ENCODE measurements at regions not wholly inside any gene's neighbourhood (a gene's known extent, or its start where the extent isn't known, plus 50 kb on each side); places are given as distances from the start of the nearest gene placed in this dataset.
"Not testable (repeated sequence)": the region's sequence is repeated elsewhere in the genome, so short reads cannot be mapped to it uniquely, and the experiment has no call there.

DNA sequence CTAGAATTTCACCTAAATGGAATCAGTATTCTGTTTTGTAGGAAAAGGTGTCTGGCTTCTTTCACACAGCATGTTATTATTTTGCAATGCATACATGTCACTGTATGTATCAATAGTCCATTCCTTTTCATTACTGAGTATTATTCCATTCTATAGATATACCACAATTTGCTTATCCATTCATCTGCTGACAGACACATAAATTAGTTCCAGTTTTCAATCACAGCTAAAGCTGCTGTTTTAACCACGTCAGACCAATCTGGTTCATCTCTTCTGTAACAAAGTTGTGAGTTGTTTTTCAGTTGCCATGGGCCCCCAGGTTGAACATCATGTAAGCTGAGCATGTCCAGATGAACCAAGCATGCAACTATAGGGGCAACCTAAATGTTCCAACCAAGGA lies 282.1 kb upstream of the MKLN1 start:
- DNase-seq (ENCODE audit: low read depth, low spot score) = no peak

DNA sequence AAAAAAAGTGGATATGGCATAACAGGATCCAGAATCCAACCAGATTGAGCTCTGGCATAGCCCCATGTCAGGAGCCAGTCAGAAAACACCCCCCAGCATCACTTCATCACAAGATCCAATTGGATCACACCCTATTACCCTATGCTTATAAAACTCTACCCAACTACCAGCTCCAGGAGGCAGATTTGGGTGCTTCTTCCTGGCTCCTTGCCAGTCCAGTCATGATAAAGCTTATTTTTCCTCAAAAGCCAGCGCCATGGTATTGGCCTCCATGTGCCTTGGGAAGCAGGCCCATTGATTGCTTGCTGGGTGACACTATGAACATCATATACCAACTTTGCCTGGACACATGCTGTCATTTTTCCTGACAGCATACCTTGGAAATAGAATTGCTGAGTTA lies 281.4 kb upstream of the MKLN1 start:
- no peak for DNase-seq (ENCODE audit: low read depth, low spot score)

DNA sequence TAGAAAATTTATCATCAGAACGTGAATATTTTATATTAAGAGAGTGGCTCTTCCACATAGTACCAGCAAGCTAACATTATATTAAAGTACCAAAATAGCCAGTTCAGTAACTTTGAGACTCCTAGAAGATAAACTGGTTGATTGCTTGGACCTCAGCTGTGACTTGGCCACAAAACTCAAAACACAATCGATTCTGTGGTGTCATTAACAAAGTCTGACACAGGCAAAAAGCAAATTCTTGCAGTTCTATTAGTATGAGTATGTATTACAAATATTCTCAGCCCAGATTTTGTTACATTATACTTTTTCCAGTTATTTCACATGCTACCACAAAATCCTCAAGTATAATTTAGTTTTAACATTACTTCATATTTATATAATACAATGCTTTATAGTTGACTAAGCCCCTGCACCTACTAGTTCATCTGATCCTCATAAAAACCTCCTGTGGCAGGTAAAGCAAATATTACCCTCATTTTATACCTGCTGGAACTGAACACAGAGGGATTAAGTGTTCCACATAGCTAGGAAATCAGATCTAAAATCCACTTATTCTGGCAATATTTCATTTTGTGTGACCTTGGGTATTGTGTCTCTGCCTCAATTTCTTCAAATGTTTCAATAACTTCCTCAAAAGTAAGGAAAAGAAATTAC lies 279.9 kb upstream of the MKLN1 start:
- DNase-seq (ENCODE audit: low read depth, low spot score) = no peak

DNA sequence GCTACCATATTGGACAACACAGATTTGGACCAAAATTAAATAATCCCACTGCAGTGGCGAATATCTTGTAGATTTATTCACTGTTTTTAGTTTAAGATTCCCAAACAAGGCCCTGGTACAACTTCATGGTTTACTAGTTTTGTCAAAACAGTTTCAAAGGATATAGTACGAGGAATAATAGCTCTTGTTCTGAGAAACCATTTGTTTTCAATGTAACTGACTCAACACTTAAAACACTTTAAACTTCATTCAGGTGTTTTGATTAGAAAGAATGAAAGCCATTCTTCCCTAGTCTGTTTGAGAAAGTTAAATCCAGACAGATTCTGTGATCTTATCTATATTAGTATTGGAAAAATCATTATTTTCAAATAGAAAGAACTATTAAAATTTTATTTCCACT lies 276.4 kb upstream of the MKLN1 start:
- no peak for DNase-seq (ENCODE audit: low read depth, low spot score)

DNA sequence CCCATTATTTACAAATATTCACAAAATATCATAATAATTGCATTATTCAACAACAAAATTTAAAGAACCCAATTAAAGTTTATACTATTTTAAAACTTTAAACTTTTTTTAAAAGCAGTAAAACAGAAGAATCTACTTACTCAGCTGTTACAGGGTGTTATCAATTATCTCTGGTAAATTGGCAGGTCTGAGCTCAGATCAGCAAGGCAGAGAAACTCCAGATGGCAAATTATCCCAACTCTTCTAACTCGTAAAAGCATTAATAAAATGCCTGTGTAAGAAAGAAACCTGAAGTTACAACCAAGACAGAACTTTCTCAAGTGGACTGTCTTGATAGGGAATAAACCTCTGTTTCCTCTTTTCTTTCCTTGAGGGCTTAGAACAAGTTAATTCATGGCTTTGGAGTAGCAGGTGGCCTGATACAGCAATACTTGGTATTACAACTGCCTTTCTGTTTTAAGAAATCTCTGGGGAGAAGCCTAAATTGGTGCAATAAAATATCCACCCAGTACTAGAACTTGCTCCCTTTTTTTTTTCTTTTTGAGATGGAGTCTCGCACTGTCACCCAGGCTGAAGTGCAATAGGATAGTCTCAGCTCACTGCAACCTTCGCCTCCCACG lies 275.3 kb upstream of the MKLN1 start:
- DNase-seq (ENCODE audit: low read depth, low spot score) = no peak

DNA sequence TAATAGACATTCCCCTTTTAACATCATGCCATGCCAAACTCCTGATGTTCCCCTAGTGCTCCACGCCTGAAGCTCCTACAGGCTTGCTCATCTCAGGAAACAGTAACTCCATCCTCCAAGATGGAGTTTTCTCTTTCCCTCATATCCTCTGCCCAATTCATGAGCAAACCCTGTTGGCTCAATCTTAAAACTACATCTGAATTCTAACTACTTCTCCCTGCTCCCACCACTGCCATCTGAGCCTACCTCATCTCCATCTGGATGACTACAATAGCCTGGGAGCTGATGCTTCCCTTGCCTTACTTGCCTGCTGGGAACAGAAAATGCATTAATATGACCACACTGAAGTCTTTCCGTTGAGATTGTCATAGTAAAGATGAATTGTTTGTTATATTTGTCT lies 271.7 kb upstream of the MKLN1 start:
- DNase-seq (ENCODE audit: low read depth, low spot score) = no peak

DNA sequence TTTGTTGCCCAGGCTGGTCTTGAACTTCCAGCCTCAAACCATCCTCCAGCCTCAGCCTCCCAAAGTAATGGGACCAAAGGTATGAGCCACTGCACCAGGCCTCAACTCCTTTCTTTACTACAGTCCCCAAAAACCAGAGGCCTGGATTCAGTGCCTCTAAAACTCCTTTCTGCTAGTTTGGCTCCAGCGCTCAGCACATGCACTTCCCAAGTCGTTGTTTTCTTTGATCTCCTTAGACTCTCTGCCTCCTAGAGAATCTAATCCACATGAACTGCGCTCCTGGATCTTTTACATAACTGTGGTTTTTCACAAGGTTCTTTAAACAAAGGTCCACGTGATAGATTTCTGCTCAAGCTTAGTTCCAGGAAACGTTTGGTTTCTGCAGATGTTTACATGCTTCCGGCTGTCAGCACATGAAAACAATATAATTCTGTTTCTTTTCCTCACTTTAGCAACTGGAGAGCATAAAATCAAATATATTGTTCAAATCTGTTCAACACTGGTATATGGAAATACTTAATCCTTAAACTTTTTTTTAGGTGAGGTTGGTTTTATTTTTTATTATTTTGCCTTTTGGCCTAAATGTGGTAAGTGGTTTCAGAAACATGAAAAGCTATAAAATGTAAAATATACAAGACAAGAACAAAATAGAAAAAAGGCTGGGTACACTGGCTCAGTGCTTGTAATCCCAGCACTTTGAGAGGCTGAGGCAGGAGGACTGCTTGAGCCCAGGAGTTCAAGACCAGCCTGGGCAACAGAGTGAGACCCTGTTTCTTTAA lies 270.5 kb upstream of the MKLN1 start:
- peak; percentile 77 for DNase-seq (ENCODE audit: low read depth, low spot score)

DNA sequence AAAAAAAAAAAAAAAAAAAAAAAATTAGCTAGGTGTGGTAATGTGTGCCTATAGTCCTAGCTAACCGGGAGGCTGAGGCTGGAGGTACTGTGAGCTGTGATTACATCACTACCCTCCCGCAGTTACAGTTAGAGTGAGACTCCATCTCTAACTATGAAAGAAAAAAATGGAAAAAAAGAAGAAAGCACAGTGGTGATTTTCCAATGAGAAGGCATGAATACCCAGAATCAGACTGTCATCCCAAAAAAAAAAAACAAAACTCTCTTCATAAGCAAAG lies 269.9 kb upstream of the MKLN1 start:
- DNase-seq (ENCODE audit: low read depth, low spot score) = no peak

DNA sequence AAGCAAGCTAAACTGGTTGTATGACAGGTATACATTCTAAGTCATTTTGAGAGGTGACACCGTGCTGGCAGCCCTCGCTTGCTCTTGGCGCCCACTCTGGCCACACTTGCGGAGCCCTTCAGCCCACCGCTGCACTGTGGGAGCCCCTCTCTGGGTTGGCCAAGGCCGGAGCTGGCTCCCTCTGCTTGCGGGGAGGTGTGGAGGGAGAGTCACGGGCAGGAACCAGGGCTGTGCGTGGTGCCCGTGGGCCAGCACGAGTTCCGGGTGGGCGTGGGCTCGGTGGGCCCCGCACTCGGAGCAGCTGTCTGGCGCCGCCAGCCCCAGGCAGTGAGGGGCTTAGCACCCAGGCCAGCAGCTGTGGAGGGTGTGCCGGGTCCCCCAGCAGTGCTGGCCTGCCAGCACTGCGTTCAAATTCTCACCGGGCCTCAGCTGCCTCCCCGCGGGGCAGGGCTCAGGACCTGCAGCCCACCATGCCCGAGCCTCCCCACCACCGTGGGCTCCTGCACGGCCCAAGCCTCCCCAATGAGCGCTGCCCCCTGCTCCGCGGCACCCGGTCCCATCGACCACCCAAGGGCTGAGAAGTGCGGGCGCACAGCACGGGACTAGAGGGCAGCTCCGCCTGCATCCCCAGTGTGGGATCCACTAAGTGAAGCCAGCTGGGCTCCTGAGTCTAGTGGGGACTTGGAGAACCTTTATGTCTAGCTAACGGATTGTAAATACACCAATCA lies 269.0 kb upstream of the MKLN1 start:
- not testable (repeated sequence) for DNase-seq (ENCODE audit: low read depth, low spot score)

DNA sequence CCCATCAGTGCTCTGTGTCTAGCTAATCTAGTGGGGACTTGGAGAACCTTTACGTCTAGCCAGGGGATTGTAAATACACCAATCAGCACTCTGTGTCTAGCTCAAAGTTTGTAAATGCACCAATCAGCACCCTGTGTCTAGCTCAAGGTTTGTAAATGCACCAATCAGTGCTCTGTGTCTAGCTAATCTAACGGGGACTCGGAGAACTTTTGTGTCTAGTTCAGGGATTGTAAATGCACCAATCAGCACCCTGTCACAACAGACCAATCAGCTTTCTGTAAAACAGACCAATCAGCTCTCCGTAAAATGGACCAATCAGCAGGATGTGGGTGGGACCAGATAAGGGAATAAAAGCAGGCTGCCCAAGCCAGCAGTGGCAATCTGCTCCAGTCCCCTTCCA lies 268.3 kb upstream of the MKLN1 start:
- not testable (repeated sequence) for DNase-seq (ENCODE audit: low read depth, low spot score)

DNA sequence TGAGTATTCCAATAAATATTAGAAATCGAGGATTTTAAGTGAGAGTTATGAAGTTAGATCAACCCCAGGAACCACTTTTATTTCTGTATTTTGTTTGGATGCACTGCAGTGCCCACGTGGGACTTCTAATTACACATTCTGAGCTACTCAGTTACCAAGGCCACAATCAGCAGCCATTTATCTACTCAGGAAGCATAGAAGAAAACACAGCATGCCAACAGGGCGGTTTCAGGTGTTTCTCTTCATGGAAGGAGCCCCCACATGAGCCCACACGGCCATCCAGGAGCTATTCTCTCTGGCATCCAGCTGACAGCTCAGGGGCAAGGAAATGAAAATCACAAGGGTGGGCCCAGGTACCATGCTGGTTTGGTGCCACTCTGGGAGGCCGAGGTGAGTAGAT lies 266.5 kb upstream of the MKLN1 start:
- no peak for DNase-seq (ENCODE audit: low read depth, low spot score)

DNA sequence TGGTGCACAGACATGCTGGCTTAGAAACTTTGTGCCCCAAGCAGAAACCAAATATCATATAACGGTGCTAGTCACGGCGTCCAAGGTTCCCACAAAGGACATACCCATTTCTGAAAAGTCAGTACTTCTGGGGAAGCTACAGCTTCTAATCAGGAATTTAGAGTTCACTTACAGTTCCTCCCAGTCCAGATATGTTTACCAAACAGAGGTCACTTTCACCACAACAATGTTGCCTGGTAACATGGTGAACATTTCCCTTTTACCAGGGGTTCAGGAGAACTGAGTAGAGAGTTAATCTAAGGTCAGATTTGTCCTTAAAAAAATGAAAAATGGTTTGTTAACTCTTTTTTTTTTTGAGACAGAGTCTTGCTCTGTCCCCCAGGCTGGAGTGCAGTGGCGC lies 265.9 kb upstream of the MKLN1 start:
- DNase-seq (ENCODE audit: low read depth, low spot score) = no peak

DNA sequence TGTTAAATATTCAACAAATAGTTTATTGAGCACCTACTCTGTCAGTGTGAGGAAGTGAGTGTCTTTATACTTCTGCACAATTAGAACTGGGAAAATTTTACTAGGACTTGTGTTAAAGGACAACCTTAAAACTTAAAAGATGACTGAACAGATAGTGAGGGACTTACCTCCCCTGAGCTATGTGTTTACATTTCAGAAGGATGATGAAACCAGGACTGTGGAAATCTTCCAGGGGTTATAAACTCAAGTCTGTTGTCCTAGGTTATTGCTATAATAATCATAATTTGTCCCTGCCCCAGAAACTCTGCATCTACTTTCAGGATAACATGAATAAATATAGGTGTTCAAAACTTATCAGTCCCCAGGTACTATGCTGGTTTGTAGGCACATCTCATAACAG lies 261.0 kb upstream of the MKLN1 start:
- no peak for DNase-seq (ENCODE audit: low read depth, low spot score)

DNA sequence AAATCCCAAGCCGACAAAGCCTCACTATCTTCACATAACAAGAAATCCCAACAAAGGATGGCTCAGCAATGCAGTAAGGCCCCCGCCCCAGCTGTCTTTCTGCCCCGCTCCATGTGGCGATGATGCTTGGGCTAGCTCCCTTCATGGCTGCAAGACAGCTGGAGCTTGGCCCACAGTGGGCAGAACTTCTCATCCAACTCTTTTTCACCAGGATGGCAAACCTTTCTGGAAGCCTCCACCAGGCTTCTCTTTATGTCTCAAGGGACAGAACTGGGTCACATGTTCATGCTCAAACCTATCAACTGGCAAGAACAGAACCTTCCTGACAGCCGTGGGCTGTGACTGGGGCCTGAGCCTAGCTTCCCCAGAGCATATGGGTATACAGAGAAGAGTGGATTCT lies 260.5 kb upstream of the MKLN1 start:
- no peak for DNase-seq (ENCODE audit: low read depth, low spot score)

DNA sequence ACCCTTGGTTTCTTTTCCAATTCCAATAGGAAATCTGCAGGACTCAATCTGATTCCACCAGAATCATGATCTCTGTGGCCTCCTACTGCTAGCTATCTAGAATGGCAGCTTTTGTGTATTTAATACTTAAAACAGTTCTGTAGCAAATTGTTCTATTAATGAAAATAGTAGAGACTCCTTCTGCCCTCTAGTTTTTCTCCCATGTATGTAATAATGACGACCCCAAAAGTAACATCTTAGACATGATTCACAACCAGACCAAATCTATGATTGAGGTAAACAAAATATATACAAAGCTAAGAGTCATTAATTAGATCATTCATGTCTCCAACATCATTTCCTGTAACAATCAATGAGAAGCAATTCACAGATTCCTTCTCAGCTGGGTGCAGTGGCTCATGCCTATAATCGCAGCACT lies 259.1 kb upstream of the MKLN1 start:
- DNase-seq (ENCODE audit: low read depth, low spot score) = no peak

DNA sequence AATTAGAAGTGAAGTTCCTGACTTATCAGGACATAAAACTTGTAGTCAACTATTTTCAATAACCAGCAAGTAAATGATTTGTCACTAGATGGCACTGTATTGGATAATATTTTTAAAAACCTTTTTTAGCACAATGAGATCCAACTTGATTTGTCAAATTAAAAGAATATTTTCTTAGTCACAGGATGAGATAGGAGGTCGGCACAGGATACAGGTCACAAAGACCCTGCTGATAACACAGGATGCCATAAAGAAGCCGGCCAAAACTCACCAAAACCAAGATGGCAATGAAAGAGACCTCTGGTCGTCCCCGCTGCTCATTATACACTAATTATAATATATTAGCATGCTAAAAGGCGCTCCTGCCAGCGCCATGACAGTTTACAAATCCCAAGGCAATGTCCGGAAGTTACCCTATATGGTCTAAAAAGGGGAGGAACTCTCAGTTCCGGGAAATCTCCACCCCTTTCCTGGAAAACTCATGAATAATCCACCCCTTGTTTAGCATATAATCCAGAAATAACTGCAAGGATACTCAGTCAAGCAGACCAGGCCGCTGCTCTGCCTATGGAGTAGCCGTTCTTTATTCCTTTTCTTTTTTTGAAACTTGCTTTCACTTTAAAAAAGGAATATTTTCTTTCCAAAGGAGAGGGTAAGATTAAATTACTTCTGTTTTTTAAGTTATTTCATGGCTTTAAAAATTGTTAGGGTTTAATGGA lies 255.7 kb upstream of the MKLN1 start:
- DNase-seq (ENCODE audit: low read depth, low spot score) = peak; percentile 75

DNA sequence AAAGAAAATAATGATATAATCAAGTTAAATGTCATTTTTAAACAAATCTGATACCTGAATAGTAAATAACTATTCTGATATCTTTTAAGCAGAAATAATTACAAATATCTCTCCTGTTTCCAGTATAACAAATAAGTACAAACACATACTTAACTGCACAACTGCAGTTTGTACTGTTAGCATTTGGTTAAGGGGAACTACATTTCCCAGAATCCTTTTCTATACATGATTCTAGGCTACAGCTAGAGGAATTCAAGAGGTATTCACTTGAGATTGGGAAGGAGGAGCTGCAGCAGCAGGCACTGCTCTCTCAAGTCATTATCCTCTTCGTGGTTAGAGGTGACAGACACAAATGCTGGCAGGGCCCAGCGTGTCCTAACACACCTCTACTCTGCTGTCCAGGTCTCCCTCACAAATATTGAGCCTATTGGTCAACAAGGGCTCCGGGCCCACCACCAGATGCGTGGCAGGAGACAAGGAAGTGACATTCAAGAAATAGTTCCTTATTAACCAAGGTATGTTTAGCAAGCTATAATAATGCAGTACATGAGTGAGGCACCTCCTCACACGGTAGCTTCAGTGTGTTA lies 255.1 kb upstream of the MKLN1 start:
- DNase-seq (ENCODE audit: low read depth, low spot score) = no peak

DNA sequence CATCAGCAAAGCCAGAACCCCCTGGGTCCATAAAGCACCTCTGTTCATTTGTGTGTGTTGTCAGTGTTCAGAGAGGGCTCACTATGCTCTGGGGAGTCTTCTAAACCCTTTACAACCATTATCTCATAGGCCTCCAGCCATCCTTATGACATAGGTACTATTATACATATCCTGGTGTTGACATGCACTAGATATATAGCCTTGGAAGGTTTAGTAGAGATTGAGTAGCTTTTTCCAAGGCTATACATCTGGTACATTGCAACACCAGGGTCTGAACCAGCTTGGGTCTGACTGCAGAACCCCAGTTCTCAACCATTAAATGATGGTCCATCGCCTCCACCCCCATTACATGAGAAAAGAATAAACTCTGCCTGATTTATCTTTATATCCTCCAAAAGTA lies 253.6 kb upstream of the MKLN1 start:
- no peak for DNase-seq (ENCODE audit: low read depth, low spot score)

DNA sequence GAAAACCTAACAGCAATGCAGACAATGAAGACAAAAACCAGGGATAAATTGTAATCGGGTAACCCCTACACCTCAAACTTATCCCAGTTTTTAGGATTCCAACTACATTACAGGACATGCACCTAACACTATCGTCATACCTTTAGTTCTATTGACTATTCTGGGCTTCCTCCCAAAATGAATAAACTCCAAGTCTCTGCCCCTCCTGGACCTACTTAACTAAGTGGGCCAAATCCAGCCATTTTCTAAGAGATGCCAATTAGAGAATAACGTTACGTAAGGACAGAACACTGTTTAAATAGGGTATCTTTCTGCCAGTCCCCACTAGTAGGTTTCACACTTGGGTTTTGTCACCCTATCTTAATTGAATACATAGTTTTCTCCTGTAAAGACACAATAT lies 253.1 kb upstream of the MKLN1 start:
- DNase-seq (ENCODE audit: low read depth, low spot score) = no peak

DNA sequence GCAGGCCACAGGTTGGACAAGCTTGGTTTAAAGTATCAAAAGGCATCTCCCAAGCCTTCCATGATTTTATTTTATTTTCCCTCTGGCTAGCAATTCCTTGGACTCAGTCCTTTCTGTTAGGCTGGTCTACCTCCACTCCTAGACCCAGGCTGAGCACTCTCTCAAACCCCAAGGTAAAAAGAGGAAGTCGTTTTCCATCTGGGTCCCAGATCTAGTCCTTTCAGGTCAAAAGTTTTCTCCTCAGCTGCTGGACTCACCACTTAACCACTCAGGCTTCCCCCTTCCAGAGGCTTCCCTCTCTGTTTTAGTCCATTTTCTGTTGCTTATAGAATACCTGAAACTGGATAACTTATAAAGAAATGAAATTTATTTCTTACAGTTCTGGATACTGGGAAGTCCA lies 252.3 kb upstream of the MKLN1 start:
- no peak for DNase-seq (ENCODE audit: low read depth, low spot score)

DNA sequence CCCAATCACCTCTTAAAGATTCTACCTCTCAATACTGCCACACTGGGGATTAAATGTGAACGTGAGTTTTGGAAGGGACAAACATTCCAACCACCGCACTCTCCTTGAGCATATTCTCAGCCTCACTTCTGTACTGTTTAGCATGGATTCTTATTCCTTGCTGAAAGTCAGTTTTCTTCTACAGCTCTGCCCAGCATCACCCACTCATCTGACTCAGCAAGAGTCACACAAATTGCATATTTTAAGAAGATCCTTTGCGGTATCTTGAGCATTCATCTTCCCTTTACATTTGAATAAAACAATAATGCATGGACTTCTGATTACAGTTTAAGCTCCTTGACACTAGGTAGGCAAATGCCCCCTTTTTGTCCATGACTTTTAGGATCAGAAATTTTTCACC lies 251.6 kb upstream of the MKLN1 start:
- DNase-seq (ENCODE audit: low read depth, low spot score) = no peak

DNA sequence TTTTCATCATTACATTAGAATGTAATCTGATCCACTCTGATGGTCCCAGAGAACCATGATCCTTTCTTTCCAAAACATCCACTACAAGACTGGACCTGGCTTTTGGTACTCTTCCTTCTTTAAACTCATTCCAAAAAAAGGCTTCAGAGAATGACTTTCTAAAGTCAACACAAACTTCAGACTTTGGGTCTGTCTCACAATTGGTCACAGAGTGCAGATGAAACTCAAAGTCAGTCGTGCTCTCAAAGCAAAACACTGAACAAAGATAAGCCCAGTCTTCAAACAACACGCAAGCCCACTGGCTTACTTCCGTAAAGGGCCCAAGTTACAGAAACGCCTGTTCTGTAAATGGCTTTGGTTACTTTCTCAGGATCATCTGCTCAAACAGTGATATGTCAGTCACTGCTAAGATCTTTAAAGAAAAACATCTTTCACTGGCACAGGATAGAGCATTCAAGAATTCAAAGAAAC lies 250.9 kb upstream of the MKLN1 start:
- no peak for DNase-seq (ENCODE audit: low read depth, low spot score)

Data from brain pericyte (primary cell).